H1 (cell line): ENCODE measurements at regions not wholly inside any gene's neighbourhood (a gene's known extent, or its start where the extent isn't known, plus 50 kb on each side); places are given as distances from the start of the nearest gene placed in this dataset.

Experiments used
- CTCF ChIA-PET: fragments of 300-600 bp; sonication (Branson Sonifier 250); formaldehyde crosslinking; loops from one replicate; lab custom pipeline; 2021; ENCODE audit not compliant: partially characterized antibody; lab: Charles Lee
- POLR2A ChIA-PET: fragments of 300-600 bp; sonication (Branson Sonifier 250); formaldehyde crosslinking; loops from one replicate; lab custom pipeline; 2021; ENCODE audit warnings: inconsistent platforms; ENCODE audit not compliant: partially characterized antibody; lab: Charles Lee
- DNase-seq, 2 experiments: peaks; one replicate each; pipeline versions ENCODE4 v3.0.0 to v3.0.0-alpha.2; 2010 to 2022; ENCODE audit warnings: low spot score in 2 of 2, low read depth in 1 of 2, mixed read lengths in 1 of 2
- FAIRE-seq: peaks from 2 replicates; lab custom pipeline; 2011; peaks lifted over from hg19 to GRCh38; lab: Jason Lieb, UNC
- H2AFZ ChIP-seq: 2 replicates; pipeline ENCODE4 v1.8.1; 2012; ENCODE audit warnings: low read length, inconsistent platforms
- H2AK5ac ChIP-seq: 2 replicates; pipeline ENCODE4 v1.6.1; 2013; ENCODE audit warnings: low read depth, low read length
- H2BK120ac ChIP-seq: replicated peaks from 2 replicates; pipeline ENCODE3; 2013; ENCODE audit warnings: low read depth, low read length, inconsistent platforms
- H2BK12ac ChIP-seq: 2 replicates; pipeline ENCODE4 v1.6.1; 2013; ENCODE audit warnings: low read depth, low read length
- H2BK15ac ChIP-seq: 2 replicates; pipeline ENCODE4 v1.6.1; 2013; ENCODE audit warnings: low read length
- H2BK20ac ChIP-seq: 2 replicates; pipeline ENCODE4 v1.6.1; 2013; ENCODE audit warnings: low read length
- H2BK5ac ChIP-seq: 2 replicates; pipeline ENCODE4 v1.6.1; 2013; ENCODE audit warnings: low read depth, low read length
- H3K14ac ChIP-seq: 2 replicates; pipeline ENCODE4 v1.6.1; 2013; ENCODE audit warnings: inconsistent platforms; ENCODE audit not compliant: insufficient read length
- H3K18ac ChIP-seq: 2 replicates; pipeline ENCODE4 v1.6.1; 2013; ENCODE audit warnings: low read length; ENCODE audit errors: extremely low read depth
- H3K23ac ChIP-seq: 2 replicates; pipeline ENCODE4 v1.6.1; 2013; ENCODE audit warnings: inconsistent platforms; ENCODE audit not compliant: insufficient read length
- H3K23me2 ChIP-seq: 2 replicates; pipeline ENCODE4 v1.6.1; 2013; ENCODE audit warnings: low read depth, low read length
- H3K27ac ChIP-seq: 2 replicates; pipeline ENCODE4 v1.6.1; 2011; ENCODE audit warnings: low read depth, low read length, inconsistent platforms
- H3K27me3 ChIP-seq, 4 experiments: replicated peaks in 1 of 4; 1 replicate in 1 of 4; 2 replicates in 3 of 4; pipeline versions ENCODE4 v1.6.1 to v1.8.1; 2011 to 2013; ENCODE audit warnings: low read length in 3 of 4, mild to moderate bottlenecking in 3 of 4, inconsistent platforms in 2 of 4, mixed read lengths in 2 of 4, moderate library complexity in 1 of 4; ENCODE audit not compliant: control insufficient read depth in 3 of 4, insufficient read depth in 3 of 4; ENCODE audit errors: extremely low read depth in 1 of 4
- H3K36me3 ChIP-seq, 4 experiments: 2 replicates each; pipeline versions ENCODE4 v1.6.1 to v1.8.1; 2011 to 2013; ENCODE audit warnings: mild to moderate bottlenecking in 4 of 4, low read length in 3 of 4, moderate library complexity in 2 of 4, control low read depth in 1 of 4, inconsistent platforms in 1 of 4; ENCODE audit not compliant: insufficient read depth in 4 of 4, control insufficient read depth in 2 of 4
- H3K4ac ChIP-seq: replicated peaks from 2 replicates; pipeline ENCODE3; 2013; ENCODE audit warnings: low read length, low read depth, mixed read lengths, inconsistent platforms; ENCODE audit not compliant: insufficient read length
- H3K4me1 ChIP-seq, 4 experiments: replicated peaks in 1 of 4; 1 replicate in 1 of 4; 2 replicates in 3 of 4; pipeline versions ENCODE4 v1.6.1 to v1.8.1; 2011 to 2013; ENCODE audit warnings: low read length in 3 of 4, inconsistent platforms in 2 of 4, mixed read lengths in 1 of 4; ENCODE audit not compliant: insufficient read depth in 4 of 4, control insufficient read depth in 3 of 4
- H3K4me2 ChIP-seq, 2 experiments: 2 replicates each; pipeline versions ENCODE4 v1.6.1 to v1.8.1; 2011 to 2013; ENCODE audit warnings: low read depth in 2 of 2, low read length in 2 of 2, control low read depth in 1 of 2, inconsistent platforms in 1 of 2, mild to moderate bottlenecking in 1 of 2; ENCODE audit not compliant: insufficient read depth in 1 of 2
- H3K4me3 ChIP-seq, 4 experiments: fragments of 200-600, 300-600 bp in 1 of 4; sonication (generic), shearing (Covaris generic), sonication (Bioruptor Twin) in 1 of 4; 2 replicates each; pipeline versions ENCODE4 v1.5.1 to v1.8.1; 2011 to 2016; ENCODE audit warnings: low read length in 4 of 4, low read depth in 3 of 4, control low read depth in 2 of 4, inconsistent platforms in 2 of 4, mild to moderate bottlenecking in 2 of 4, mixed read lengths in 1 of 4, moderate library complexity in 1 of 4; ENCODE audit not compliant: insufficient read depth in 2 of 4; ENCODE audit errors: extremely low read depth in 1 of 4
- H3K56ac ChIP-seq: replicated peaks from 2 replicates; pipeline ENCODE3; 2013; ENCODE audit warnings: low read depth, mild to moderate bottlenecking, mixed read lengths, low read length, inconsistent platforms; ENCODE audit not compliant: insufficient read length
- H3K79me1 ChIP-seq: 2 replicates; pipeline ENCODE4 v1.6.1; 2013; ENCODE audit warnings: low read depth, low read length, control low read depth
- H3K79me2 ChIP-seq, 2 experiments: 2 replicates each; pipeline versions ENCODE4 v1.6.1 to v1.8.1; 2012 to 2013; ENCODE audit warnings: low read length in 2 of 2, mild to moderate bottlenecking in 2 of 2, inconsistent platforms in 1 of 2; ENCODE audit not compliant: insufficient read depth in 2 of 2, control insufficient read depth in 1 of 2
- H3K9ac ChIP-seq, 4 experiments: replicated peaks in 1 of 4; 1 replicate in 1 of 4; 2 replicates in 3 of 4; pipeline versions ENCODE4 v1.6.1 to v1.8.1; 2011 to 2013; ENCODE audit warnings: low read depth in 3 of 4, low read length in 3 of 4, control low read depth in 2 of 4, mild to moderate bottlenecking in 2 of 4, moderate library complexity in 2 of 4, inconsistent platforms in 1 of 4; ENCODE audit errors: extremely low read depth in 1 of 4
- H3K9me3 ChIP-seq, 2 experiments: 2 replicates each; pipeline versions ENCODE4 v1.6.1 to v1.8.1; 2012 to 2013; ENCODE audit warnings: mild to moderate bottlenecking in 2 of 2, moderate library complexity in 2 of 2, control low read depth in 1 of 2, inconsistent platforms in 1 of 2, low read depth in 1 of 2, low read length in 1 of 2, mixed read lengths in 1 of 2; ENCODE audit not compliant: insufficient read depth in 2 of 2
- H4K20me1 ChIP-seq, 2 experiments: replicated peaks in 1 of 2; 2 replicates each; pipeline versions ENCODE3 to v1.8.1; 2011 to 2013; ENCODE audit warnings: inconsistent platforms in 2 of 2, low read length in 2 of 2, mild to moderate bottlenecking in 1 of 2; ENCODE audit not compliant: insufficient read depth in 2 of 2, control insufficient read depth in 1 of 2
- H4K5ac ChIP-seq: 2 replicates; pipeline ENCODE4 v1.6.1; 2013; ENCODE audit warnings: low read length, low read depth, mixed read lengths, inconsistent platforms; ENCODE audit not compliant: insufficient read length
- H4K8ac ChIP-seq: 2 replicates; pipeline ENCODE4 v1.8.0; 2013; ENCODE audit warnings: mild to moderate bottlenecking, moderate library complexity, low read length, inconsistent platforms; ENCODE audit not compliant: insufficient read depth; ENCODE audit errors: extremely low read depth
- H4K91ac ChIP-seq: replicated peaks from 2 replicates; pipeline ENCODE3; 2013; ENCODE audit warnings: low read length, mixed read lengths, inconsistent platforms; ENCODE audit not compliant: insufficient read length
- BCL11A ChIP-seq, 2 experiments: IDR thresholded peaks; one replicate each; pipeline ENCODE4 v1.6.1; 2011; ENCODE audit warnings: low read depth in 2 of 2, low read length in 2 of 2, mild to moderate bottlenecking in 2 of 2
- CTCF ChIP-seq, 3 experiments: IDR thresholded peaks; 1 replicate in 2 of 3; 2 replicates in 1 of 3; pipeline versions ENCODE4 v1.5.1 to v1.6.1; 2011; ENCODE audit warnings: low read length in 3 of 3, mild to moderate bottlenecking in 3 of 3, inconsistent platforms in 2 of 3, low read depth in 1 of 3, moderate library complexity in 1 of 3; ENCODE audit not compliant: insufficient read depth in 1 of 3; ENCODE audit errors: control extremely low read depth in 1 of 3
- HDAC6 ChIP-seq: IDR thresholded peaks from one replicate; pipeline ENCODE4 v1.7.1; 2012; ENCODE audit warnings: low read depth, mild to moderate bottlenecking, inconsistent platforms, low read length, moderate library complexity
- PHF8 ChIP-seq: fragments of 200-600 bp; sonication (generic); conservative IDR thresholded peaks from 2 replicates; pipeline ENCODE4 v1.7.1; 2012; ENCODE audit warnings: low read depth, mild to moderate bottlenecking, inconsistent platforms, low read length, moderate library complexity
- POLR2A ChIP-seq, 2 experiments: IDR thresholded peaks; 1 replicate in 1 of 2; 2 replicates in 1 of 2; pipeline ENCODE4 v1.6.1; 2011; ENCODE audit warnings: low read depth in 2 of 2, low read length in 2 of 2, mild to moderate bottlenecking in 2 of 2; ENCODE audit errors: control extremely low read depth in 1 of 2
- RAD21 ChIP-seq, 2 experiments: IDR thresholded peaks in 1 of 2; conservative IDR thresholded peaks in 1 of 2; 2 replicates each; pipeline ENCODE4 v1.6.1; 2011; ENCODE audit warnings: low read depth in 2 of 2, low read length in 2 of 2, improper control_type of control experiment in 1 of 2, inconsistent platforms in 1 of 2, mild to moderate bottlenecking in 1 of 2, moderate library complexity in 1 of 2
- SP1 ChIP-seq: IDR thresholded peaks from 2 replicates; pipeline ENCODE4 v1.6.1; 2011; ENCODE audit warnings: low read depth, low read length
- SP4 ChIP-seq: IDR thresholded peaks from 2 replicates; pipeline ENCODE4 v1.6.1; 2012; ENCODE audit warnings: low read length, inconsistent platforms
- SRF ChIP-seq: IDR thresholded peaks from 2 replicates; pipeline ENCODE4 v1.6.1; 2011; ENCODE audit warnings: mild to moderate bottlenecking, low read depth, low read length, moderate library complexity
- TAF1 ChIP-seq: IDR thresholded peaks from 2 replicates; pipeline ENCODE4 v1.6.1; 2011; ENCODE audit warnings: mild to moderate bottlenecking, low read depth, low read length
- TBP ChIP-seq: IDR thresholded peaks from 2 replicates; pipeline ENCODE4 v1.6.1; 2011; ENCODE audit warnings: low read depth, low read length, improper control_type of control experiment
- TCF12 ChIP-seq: IDR thresholded peaks from 2 replicates; pipeline ENCODE4 v1.6.1; 2011; ENCODE audit warnings: low read depth, mild to moderate bottlenecking, low read length
- YY1 ChIP-seq: IDR thresholded peaks from 2 replicates; pipeline ENCODE4 v1.6.1; 2011; ENCODE audit warnings: low read depth, mild to moderate bottlenecking, low read length
- ZNF274 ChIP-seq: IDR thresholded peaks from 2 replicates; pipeline ENCODE4 v1.7.0; 2012; ENCODE audit warnings: low read length, borderline replicate concordance; ENCODE audit errors: extremely low read depth
- WGBS, 2 experiments: shearing (Covaris generic) in 1 of 2; methylation state at CpG; one replicate each; pipeline versions ENCODE4 v1.1.6 to v1.1.7; 2013 to 2015; ENCODE audit warnings: low lambda C conversion rate in 2 of 2, mixed read lengths in 2 of 2, inconsistent platforms in 1 of 2, low coverage in 1 of 2, missing lambda C conversion rate in 1 of 2; ENCODE audit not compliant: insufficient replicate concordance in 2 of 2, insufficient coverage in 1 of 2, insufficient read length in 1 of 2; ENCODE audit errors: extremely low coverage in 1 of 2, missing lambda C conversion rate in 1 of 2; 5-methylcytosine and 5-hydroxymethylcytosine counted together

GRCh38 chr5:92580814-92581213 is 1000.2 kb downstream of the NR2F1-AS1 start:
- Histone ChIP-seq H3K18ac (no peak overlapping the region), H3K36me3 (no peaks in the 10 kb centered on the region), H3K9ac (no peak overlapping the region), H3K79me1 (no peaks in the 10 kb centered on the region), H3K23ac (no peak overlapping the region), H3K27ac (no peak overlapping the region), H4K8ac (no peak overlapping the region), H3K23me2 (no peaks in the 10 kb centered on the region), H4K5ac (no peak overlapping the region), H2BK20ac (no peak overlapping the region), H2AK5ac (no peak overlapping the region), H3K9me3 (no peaks in the 10 kb centered on the region), H2BK5ac (no peak overlapping the region), H3K27me3 (no peaks in the 10 kb centered on the region), H4K91ac (no peak overlapping the region), H4K20me1 (no peaks in the 10 kb centered on the region), H3K4me2 (no peak overlapping the region), H3K79me2 (no peaks in the 10 kb centered on the region), H2BK15ac (no peak overlapping the region), H2BK120ac (no peak overlapping the region), H3K14ac (no peak overlapping the region), H2AFZ (no peak overlapping the region), H2BK12ac (no peak overlapping the region), H3K4me1 (no peaks in the 10 kb centered on the region), H3K4me3 (no peak overlapping the region), H3K56ac (no peak overlapping the region), H3K4ac (no peak overlapping the region)
- ChIA-PET POLR2A (no interaction called here), CTCF (no interaction called here)
- WGBS, 2 experiments = 97% methylated on average over 2 of the region's 2 CpGs; no CpG with 5 or more reads in 1 of the 2 experiments
- DNase-seq (no peak), FAIRE-seq (no peak)
- TF ChIP-seq RAD21 (IDR thresholded peaks at IDR 0.05 in 1 of 2, conservative IDR thresholded peaks at IDR 0.05 in 1 of 2; ENCODE audit: low read depth in 2 of 2, low read length in 2 of 2) (no peak), SRF (no peak), TCF12 (no peak), YY1 (no peak), TBP (no peak), CTCF (IDR thresholded peaks at IDR 0.05; ENCODE audit: control extremely low read depth in 1 of 3, insufficient read depth in 1 of 3, low read depth in 1 of 3, low read length in 3 of 3) (no peak), SP4 (no peak), SP1 (no peak), POLR2A (IDR thresholded peaks at IDR 0.05; ENCODE audit: control extremely low read depth in 1 of 2, low read depth in 2 of 2, low read length in 2 of 2) (no peak), HDAC6 (no peak), TAF1 (no peak), BCL11A (IDR thresholded peaks at IDR 0.05; ENCODE audit: low read depth in 2 of 2, low read length in 2 of 2) (no peak), ZNF274 (no peak), PHF8 (no peak)
